Smooth muscle cell (in vitro differentiated cells): ENCODE measurements at regions not wholly inside any gene's neighbourhood (a gene's known extent, or its start where the extent isn't known, plus 50 kb on each side); places are given as distances from the start of the nearest gene placed in this dataset.
"Not testable (repeated sequence)": the region's sequence is repeated elsewhere in the genome, so short reads cannot be mapped to it uniquely, and the experiment has no call there.

Experiments used
- DNase-seq: peaks from one replicate; lab custom pipeline; 2025; ENCODE audit not compliant: unreplicated experiment; lab: John Stamatoyannopoulos, UW
- H2AFZ ChIP-seq: fragments of 200-600 bp; sonication (generic); 2 replicates; pipeline ENCODE4 v1.6.0; 2016; ENCODE audit warnings: antibody characterized with exemption, low read depth, mild to moderate bottlenecking
- H3F3A ChIP-seq: fragments of 200-600 bp; sonication (generic); 2 replicates; pipeline ENCODE4 v1.6.0; 2017; ENCODE audit warnings: antibody characterized with exemption, low read depth
- H3K27ac ChIP-seq: fragments of 200-600 bp; sonication (generic); 2 replicates; pipeline ENCODE4 v1.5.1; 2016; ENCODE audit warnings: low read depth, mild to moderate bottlenecking
- H3K27me3 ChIP-seq: fragments of 200-600 bp; sonication (generic); 2 replicates; pipeline ENCODE4 v1.6.1; 2016; ENCODE audit warnings: low read depth, mild to moderate bottlenecking
- H3K36me3 ChIP-seq: fragments of 200-600 bp; sonication (generic); 2 replicates; pipeline ENCODE4 v1.5.1; 2016; ENCODE audit warnings: low read depth
- H3K4me1 ChIP-seq: fragments of 200-600 bp; sonication (generic); 2 replicates; pipeline ENCODE4 v1.5.1; 2016; ENCODE audit warnings: low read depth
- H3K4me2 ChIP-seq: fragments of 200-600 bp; sonication (generic); 2 replicates; pipeline ENCODE4 v1.6.0; 2016; ENCODE audit warnings: mild to moderate bottlenecking
- H3K4me3 ChIP-seq: fragments of 200-600 bp; sonication (generic); 2 replicates; pipeline ENCODE4 v1.5.1; 2016; ENCODE audit warnings: mild to moderate bottlenecking
- H3K79me2 ChIP-seq: fragments of 200-600 bp; sonication (generic); 2 replicates; pipeline ENCODE4 v1.6.0; 2016; ENCODE audit warnings: low read depth, mild to moderate bottlenecking
- H3K9ac ChIP-seq: fragments of 200-600 bp; sonication (generic); 2 replicates; pipeline ENCODE4 v1.6.0; 2016; ENCODE audit warnings: low read depth
- H3K9me3 ChIP-seq: fragments of 200-600 bp; sonication (generic); replicated peaks from 2 replicates; pipeline ENCODE4 v1.5.1; 2016; ENCODE audit warnings: low read depth
- H4K20me1 ChIP-seq: fragments of 200-600 bp; sonication (generic); 2 replicates; pipeline ENCODE4 v1.6.0; 2016; ENCODE audit warnings: low read depth
- WGBS: methylation state at CpG from one replicate; pipeline ENCODE4 v1.1.7; 2016; ENCODE audit warnings: low lambda C conversion rate; 5-methylcytosine and 5-hydroxymethylcytosine counted together

DNA sequence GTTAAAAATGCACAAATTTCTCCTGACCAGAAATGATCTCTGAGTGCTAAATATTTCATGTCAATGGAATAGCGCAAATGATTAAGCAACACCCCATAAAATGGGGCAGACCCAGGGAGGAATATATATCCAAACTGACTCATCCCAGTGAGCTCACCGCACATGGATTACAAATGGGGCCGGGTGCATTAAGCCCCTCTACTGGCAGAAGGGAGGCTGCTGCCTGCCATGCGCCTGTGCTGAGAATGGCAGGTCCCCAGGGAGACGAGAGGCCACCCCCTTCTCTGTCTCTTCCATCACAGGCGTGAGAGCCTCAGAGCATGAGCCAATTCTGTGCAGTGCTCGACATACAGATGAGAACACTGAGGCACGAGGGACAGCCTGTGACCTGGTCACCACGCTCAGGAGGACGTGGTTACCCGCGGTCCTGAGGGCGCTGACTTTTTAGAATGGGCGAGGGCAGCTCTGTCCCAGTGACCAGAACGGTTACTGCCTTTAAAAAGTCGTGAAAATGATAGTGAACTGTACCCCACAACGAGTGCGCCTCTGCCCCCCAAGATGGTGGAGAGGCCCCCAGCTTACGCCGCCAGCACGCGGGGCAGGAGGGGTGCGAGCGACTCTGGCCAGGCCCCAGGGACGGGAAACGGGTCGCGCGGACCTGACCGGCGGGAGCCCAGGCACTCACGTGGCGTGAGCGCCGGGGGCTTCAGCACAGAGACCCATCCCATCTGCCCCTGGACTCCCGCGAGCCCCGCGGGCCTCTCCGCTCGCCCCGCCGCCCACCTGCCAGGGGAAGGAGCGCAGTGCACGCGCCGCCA, 130.2 kb upstream of the ALDH3B2 start:
- H2AFZ ChIP-seq: peak overlapping the region; percentile 84
- H3K4me1 ChIP-seq, H3K27me3 ChIP-seq, H3K9me3 ChIP-seq, H3K36me3 ChIP-seq, H4K20me1 ChIP-seq, H3K79me2 ChIP-seq, H3F3A ChIP-seq: not testable (repeated sequence)
- H3K27ac ChIP-seq: peak overlapping the region; percentile 80
- peak overlapping the region; percentile 86 for H3K9ac ChIP-seq
- peak overlapping the region; percentile 68 for H3K4me3 ChIP-seq
- peak overlapping the region; percentile 80 for H3K4me2 ChIP-seq
- peak; percentile 49 for DNase-seq
- 1% methylated on average over 43 of the region's 47 CpGs for WGBS

DNA sequence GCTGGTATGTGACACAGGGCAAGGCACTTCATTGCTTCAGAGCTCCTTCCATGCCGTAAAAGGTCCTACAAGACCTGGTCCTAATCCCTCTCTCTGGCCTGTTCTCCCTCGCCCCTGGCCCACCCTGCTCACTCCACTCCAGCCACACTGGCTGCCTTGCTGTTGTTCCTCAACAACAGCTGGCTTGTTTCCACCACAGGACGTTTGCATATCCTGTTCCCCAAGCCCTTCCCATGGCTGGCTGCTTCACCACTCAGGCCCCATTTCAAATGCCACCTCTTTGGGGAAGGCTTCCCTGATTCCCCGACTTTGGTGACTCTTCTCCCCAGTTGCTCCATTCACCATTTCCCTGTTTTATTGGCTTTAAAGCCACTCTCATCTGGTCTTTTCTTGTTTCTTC, 129.1 kb upstream of the ALDH3B2 start:
- H3K4me2 ChIP-seq, H3K36me3 ChIP-seq, H2AFZ ChIP-seq, H3K4me1 ChIP-seq, H3K27ac ChIP-seq, DNase-seq, H3F3A ChIP-seq, H4K20me1 ChIP-seq, H3K9me3 ChIP-seq, H3K27me3 ChIP-seq, H3K4me3 ChIP-seq, H3K9ac ChIP-seq, H3K79me2 ChIP-seq: not testable (repeated sequence)
- WGBS: 83% methylated on average over 4 of the region's 4 CpGs

DNA sequence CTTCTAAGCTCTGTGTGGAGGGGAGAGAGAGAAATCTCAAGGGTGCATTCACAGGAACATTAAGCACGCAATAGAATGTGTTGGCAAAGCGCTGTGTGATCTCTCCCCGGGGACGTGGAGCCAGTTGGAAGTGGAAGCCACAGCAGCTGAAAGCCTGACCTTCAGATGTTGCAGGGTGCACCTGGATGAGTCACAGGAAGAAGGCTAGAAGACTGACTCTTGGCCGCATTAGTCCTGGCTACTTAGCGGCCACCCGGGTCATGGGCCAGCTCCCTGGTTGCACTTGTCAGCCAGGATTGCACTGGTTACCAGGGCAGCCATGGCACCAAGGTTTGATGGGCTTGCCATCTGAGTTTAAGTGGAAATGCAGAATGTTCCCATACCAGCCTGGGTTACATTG, 128.6 kb upstream of the ALDH3B2 start:
- H3K27ac ChIP-seq, DNase-seq, H3K27me3 ChIP-seq, H3K9me3 ChIP-seq, H3K4me2 ChIP-seq, H3K4me3 ChIP-seq, H3K79me2 ChIP-seq, H4K20me1 ChIP-seq, H3K9ac ChIP-seq, H3K4me1 ChIP-seq, H3K36me3 ChIP-seq, H3F3A ChIP-seq, H2AFZ ChIP-seq: not testable (repeated sequence)
- 84% methylated on average over 7 of the region's 7 CpGs for WGBS

DNA sequence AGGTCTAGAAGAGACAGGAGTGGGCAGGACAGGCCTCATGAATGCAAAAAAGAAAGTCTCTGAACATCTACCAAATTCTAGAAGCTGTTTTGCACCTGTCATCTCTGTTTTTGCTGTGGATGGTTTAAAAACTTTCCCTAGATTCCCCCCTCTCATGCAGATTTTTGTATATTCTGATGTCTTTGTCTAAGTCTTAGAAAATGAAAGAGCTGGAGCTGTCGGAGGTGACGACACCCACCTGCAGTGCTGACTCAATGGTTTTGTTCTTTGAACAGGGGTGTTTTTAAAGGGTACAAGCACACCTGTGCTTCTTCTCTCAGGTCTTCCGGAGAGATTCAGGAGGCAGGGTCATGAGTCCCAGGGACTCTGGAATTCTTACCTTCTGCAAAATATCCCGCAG, 128.2 kb upstream of the ALDH3B2 start:
- not testable (repeated sequence) for H3K9ac ChIP-seq, H3K79me2 ChIP-seq, H3K27ac ChIP-seq, H2AFZ ChIP-seq, H3K4me3 ChIP-seq, H3K4me1 ChIP-seq, H3K27me3 ChIP-seq, H3F3A ChIP-seq, DNase-seq, H3K4me2 ChIP-seq, H4K20me1 ChIP-seq, H3K9me3 ChIP-seq, H3K36me3 ChIP-seq
- 85% methylated on average over 4 of the region's 4 CpGs for whole genome bisulfite sequencing

DNA sequence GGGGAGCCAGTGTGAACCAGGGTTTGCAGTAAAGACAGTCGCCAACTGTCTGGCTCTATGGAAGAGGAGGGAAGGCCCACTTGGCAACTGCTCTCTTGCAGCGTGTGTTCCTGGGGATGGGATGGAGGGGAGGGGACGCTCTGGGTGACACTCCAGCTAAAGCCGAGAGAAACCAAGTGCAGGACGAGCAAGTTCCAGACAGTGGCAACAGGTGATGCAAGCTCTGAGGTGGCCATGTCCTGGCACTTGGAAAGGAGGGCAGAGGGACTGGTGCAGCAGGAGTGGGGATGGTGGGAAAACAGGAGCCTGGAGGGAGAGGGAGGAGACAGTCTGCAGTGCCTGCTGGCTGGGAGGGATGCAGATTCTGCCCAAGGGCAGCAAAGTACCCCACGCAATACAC, 127.0 kb upstream of the ALDH3B2 start:
- H3K27me3 ChIP-seq, DNase-seq, H3F3A ChIP-seq, H4K20me1 ChIP-seq, H3K36me3 ChIP-seq, H3K27ac ChIP-seq, H3K9me3 ChIP-seq, H3K79me2 ChIP-seq, H3K9ac ChIP-seq, H3K4me2 ChIP-seq, H3K4me3 ChIP-seq, H3K4me1 ChIP-seq, H2AFZ ChIP-seq: not testable (repeated sequence)
- WGBS: 89% methylated on average over 6 of the region's 6 CpGs

DNA sequence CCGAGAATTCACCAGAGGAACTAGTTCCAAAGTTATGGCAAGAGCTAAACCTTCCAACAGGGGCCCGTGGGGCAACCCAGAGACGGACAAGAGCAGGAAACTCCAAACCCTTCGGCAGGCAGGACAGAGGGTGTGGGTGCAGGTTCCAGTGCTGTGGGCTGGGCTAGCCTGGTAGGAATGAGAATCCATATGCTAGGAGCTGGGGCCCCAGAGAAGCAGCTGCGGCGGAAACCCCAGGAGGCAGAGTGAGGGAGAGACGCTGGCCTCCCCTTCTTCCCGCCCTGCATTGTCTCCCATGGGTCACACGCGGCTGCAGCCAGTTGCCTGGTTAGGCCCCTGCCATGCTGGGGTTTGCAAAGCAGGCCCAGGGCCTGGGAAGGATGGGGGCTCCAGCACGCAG, 126.2 kb upstream of the ALDH3B2 start:
- H3K4me1 ChIP-seq, H3K4me2 ChIP-seq, H3K27ac ChIP-seq, H2AFZ ChIP-seq, H4K20me1 ChIP-seq, H3K36me3 ChIP-seq, DNase-seq, H3K79me2 ChIP-seq, H3K4me3 ChIP-seq, H3K27me3 ChIP-seq, H3K9ac ChIP-seq, H3K9me3 ChIP-seq, H3F3A ChIP-seq: not testable (repeated sequence)
- WGBS: 85% methylated on average over 11 of the region's 11 CpGs
